ENCODE measurements at regions not wholly inside any gene's neighbourhood (a gene's known extent, or its start where the extent isn't known, plus 50 kb on each side); places are given as distances from the start of the nearest gene placed in this dataset.

DNA sequence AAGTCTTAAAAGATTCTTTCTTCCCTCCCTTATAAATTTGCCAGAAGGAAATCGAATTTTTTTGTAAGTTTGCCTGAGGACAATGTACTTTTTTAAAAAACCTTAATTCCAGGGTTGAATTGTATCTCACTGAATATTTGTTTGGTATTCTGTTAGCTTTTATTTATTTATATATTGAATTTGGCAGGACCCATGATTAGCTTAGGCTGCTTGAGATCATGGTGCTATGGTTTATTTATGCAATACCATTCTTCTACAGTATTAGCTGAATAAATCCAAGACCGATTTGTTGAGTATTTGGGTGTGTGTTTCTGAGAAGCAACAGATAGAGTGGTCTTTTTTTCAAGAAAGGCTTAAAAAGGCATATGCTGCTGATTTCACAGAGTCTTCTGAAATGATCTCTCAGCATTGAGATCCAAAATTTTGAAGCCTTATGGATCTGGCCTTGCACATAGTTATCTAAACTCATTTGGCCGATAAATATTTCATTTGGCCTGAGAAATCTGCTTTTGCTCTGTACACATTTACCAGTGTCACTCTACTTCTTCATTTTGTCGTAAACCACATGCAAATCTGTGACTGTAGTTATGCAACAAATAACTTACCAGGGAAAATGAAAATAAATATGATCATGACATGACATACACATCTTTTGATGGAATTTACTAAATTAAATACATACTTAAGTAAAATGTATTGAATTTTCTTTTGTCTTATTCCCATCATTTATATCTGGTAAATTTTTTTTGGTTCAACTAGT, 265.8 kb upstream of the FLRT2 start:
- no peak for FAIRE-seq
- no peak for DNase-seq (ENCODE audit: extremely low spot score, insufficient read length, low read depth)

DNA sequence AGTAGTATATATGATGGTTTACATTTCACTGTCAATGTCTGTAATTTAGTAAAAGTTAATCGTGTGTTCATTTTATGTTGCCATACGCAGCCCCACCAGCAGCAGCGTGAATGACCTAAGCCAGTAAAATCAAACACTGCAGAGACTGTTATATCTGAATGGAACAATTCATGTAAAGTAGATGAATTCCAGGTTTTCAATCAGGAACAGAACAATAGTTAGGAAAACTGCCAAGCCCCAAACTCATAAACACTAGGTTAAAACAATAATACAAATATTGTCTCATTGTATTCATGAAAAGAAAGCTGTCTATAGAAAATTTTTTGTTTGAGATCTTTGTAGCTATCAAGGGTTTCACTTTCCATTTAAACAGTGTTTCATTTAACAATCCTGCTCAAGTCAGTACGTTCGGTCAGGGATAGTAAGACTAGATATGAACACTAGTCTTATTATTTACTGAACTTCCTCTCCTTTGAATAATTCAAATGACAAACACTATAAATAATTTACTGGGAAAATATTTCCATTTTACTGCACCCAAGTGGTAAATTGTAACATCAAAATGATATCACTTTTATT, 256.8 kb upstream of the FLRT2 start:
- no peak for DNase-seq (ENCODE audit: extremely low spot score, insufficient read length, low read depth)
- no peak for FAIRE-seq

DNA sequence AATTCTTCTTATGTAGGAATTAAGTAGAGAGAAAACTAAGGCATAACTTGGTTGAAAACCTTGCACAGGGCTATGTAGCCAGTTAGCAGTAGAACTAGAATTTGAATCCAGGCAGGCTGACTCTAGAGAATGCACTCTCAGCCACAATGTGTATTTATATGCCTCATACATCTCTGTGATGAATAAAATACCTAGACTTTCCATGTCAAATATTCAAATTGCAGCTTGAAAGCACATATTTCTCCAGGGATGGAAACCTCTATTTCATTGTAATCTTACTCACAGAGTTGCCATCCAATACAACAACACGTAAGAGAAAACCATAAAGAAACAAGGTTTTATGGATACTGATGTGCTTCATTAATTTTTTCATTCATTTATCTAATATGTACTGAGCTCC, 256.0 kb upstream of the FLRT2 start:
- DNase-seq (ENCODE audit: extremely low spot score, insufficient read length, low read depth) = no peak

DNA sequence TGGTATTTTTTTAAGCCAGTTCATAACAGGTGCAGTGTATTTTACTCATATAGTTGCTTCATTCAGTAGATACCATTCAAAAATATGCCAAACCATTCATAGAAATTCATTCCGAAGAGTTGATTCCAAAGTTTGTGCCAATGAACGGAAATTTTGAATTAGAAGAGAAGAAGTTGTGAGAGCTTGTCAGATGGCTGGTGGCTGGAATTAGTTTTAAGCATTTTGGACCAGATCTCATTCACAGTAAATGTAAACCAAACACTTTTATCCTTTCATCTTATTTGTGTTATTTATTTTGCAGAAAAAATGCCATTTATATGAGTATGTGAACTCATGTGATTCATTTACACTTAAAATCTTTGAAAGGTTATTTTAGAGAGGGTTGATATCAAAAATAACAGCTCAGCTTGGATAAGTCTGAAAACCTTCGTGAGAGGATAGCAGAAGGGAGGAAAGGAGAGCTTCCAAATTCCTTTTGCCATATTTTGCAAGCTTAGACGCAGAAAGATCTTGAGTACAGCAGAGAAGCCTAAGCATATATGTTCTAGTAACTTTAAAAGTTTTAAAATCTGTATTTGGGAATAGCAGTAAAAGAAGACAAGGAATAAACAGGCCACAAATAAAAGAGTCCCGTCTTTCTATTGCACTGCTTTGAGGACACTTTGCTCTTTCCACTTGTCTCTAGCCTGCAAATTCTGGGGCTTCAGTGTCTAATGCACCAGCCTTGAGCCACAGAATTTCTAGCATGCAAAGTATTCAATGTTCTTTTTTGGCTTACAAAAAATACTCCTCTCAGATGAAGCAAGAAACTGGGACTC, 253.6 kb upstream of the FLRT2 start:
- FAIRE-seq (no peak), DNase-seq (ENCODE audit: extremely low spot score, insufficient read length, low read depth) (no peak)

More for the DNA sequence above, 256.0 kb upstream of the FLRT2 start:
- no peak for FAIRE-seq

DNA sequence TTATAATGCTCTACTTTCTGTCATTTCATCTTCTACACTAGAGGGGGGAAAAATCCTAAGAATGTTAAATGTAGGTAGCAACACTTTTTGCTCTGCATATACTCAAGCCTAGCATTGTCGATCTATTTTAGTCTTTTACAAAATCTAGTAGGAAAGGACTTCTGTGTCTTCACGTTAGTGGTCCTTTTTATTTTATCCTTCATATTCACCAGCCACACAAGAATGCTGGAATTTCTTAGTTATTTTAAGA, 253.0 kb upstream of the FLRT2 start:
- DNase-seq (ENCODE audit: extremely low spot score, insufficient read length, low read depth) = no peak
- no peak for FAIRE-seq

DNA sequence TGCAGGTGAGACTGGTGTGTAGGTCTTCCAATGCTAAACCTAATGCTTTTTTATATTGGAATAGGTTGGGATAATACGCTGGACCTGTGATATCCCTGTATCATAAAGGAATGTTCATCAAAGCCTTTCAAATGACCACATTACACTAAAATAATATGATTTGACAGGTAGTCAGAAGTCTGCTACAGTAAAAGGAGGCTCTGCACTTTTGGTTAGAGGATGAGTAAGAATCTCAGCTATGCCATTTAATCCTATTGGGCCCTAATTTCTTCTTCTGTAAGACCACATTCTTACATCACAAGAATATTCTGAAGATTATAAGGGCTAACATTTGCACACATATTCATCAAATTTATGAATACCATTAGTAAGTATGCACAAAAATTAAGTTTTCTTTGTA, 250.5 kb upstream of the FLRT2 start:
- no peak for DNase-seq (ENCODE audit: extremely low spot score, insufficient read length, low read depth)
- no peak for FAIRE-seq

DNA sequence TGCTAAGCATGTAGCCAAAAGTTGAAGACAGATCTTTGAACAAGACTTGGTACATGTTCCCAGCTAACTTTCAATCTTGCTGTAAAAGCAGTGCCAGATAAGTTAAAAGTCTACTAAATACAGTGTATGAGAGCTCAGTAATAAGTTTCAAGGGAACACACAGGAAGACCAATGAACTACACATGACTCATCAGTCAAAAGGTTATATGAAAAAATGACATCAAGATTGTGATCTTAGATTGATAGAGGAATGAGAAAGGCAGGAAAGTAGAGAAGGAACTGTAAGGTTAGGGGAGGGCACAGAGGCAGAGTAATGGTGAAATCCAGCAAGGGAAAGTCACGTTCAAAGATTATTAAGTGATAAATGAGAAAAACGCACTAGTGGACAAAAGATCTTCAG, 249.9 kb upstream of the FLRT2 start:
- FAIRE-seq = no peak
- DNase-seq (ENCODE audit: extremely low spot score, insufficient read length, low read depth) = no peak

DNA sequence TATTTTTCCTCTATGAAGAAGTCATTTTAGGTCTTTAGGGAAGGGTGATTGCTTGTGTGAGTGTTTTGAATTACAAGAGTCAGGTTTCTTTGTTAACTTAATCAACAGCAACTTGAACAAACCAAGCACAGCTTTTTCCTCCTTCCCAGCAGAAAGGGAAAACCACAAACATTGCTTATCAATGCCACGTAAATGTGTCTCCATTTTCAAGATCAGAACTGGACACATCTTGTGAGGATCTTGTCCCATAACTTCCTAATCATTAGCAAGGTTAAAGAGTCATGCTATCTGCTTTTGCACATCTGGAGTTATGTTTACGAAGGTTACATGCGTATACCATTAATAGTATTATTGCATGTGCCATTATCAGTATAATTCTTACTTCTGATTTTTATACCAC, 248.0 kb upstream of the FLRT2 start:
- no peak for DNase-seq (ENCODE audit: extremely low spot score, insufficient read length, low read depth)
- no peak for FAIRE-seq

DNA sequence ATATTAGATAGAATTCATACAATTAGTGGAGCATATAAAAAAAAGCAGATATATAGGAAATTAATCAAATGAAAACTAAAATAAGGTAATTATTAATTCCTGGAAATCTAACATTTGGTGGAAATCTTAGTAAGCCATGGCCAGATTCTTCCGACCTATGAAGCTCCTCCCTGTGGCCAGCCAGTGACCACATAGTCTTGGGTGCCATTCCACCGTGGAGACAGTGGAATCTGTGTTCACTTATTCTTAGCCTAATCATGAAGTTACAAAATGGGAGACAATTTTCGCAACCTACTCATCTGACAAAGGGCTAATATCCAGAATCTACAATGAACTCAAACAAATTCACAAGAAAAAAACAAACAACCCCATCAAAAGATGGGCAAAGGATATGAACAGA, 241.9 kb upstream of the FLRT2 start:
- FAIRE-seq = no peak
- no peak for DNase-seq (ENCODE audit: extremely low spot score, insufficient read length, low read depth)

DNA sequence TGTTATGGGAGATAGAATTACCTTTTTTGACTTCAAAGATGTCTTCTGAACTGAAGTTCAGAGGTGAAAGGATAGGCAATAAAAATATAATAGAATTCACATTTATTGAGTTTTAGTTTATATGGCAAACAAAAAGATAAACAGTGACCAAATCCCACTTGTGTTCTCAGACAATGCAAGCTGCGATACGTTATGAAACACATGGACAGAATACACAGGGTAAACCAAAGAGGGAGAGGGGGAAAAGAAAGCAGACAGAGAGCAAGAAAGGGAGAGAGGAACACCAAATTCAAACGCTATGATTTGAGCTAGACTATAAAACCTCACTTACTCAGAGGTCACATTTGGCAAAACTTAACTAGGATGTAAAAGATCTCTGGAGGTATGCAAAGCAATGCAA, 238.2 kb upstream of the FLRT2 start:
- FAIRE-seq = no peak

DNA sequence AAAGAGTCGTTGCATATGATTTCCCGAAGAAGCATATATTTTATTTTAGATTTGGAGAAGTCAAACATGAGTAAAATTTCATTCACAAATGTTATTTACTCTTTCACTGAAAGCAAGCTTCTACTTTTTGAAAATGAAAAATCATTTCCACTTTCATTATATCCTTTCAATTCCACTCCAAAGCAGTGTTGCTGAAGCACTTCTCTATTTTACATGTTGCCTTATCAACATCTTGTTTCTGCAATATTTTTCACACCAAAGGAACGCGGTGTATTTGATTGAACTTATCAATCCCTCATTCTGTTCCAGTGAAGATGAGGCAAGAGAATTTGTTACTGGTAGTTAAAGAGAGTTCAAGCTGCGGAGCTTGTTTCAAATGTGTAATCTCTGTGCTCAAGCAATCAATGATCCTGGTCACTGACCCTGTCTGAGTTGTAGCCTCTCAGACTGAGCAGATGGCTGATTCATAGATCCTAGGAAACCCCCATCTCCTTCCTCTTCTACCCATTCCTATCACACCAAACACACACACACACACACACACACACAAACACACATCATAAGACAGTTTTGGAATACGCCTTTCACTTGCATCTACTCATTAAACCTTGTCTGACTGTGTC, 236.2 kb upstream of the FLRT2 start:
- no peak for FAIRE-seq
- no peak for DNase-seq (ENCODE audit: extremely low spot score, insufficient read length, low read depth)

More for the DNA sequence above, 238.2 kb upstream of the FLRT2 start:
- DNase-seq (ENCODE audit: extremely low spot score, insufficient read length, low read depth) = no peak

DNA sequence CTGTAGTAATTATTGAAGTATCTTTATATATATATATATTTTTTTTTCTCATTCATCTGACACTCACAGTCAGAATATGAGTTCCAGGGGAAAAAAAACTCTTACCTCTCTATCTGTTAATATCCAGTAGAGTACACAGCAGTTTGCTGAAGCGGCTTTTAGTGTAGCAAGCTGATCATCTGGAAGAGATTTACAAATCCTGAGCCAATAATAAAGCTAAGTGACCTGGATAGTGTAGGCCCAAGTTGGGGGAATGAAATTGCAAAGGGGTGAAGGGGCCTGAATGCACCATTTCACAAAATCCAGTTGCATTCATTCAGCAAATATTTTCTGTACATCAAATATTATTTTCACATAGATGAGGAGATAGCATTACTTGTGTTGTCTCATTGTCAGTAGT, 234.6 kb upstream of the FLRT2 start:
- DNase-seq (ENCODE audit: extremely low spot score, insufficient read length, low read depth) = no peak
- FAIRE-seq = no peak

DNA sequence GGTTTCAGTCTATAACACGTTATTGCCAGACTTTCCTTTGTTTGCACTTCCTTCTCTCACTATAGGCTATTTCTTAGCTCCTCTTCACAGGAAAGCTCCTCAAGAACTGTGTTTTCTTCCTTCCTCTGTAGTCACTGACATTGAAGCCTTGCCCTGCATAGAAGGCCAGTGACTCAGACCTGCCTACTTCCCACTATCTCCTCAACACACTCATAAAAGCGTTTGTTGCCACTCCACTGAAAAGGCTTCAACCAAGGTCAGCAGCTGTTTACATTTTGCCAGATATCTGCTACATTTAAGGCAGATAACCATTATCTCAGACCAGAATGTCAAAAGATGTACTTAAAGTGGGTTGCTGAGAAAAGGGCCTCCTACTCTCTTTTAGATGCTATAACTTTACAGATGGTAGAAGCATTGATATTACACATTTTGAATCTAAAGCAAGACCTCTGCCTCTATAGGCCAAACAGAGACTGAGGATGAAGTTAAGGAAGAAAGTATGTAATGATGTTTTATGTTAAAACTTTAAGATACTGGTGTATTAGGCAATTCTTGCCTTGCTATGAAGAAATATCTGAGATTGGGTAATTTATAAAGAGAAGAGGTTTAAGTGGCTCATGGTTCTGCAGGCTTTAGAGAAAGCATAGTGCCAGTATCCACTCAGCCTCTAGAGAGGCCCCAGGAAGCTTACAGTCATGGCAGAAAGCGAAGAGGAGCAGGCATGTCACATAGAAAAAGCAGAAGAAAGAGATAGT, 233.3 kb upstream of the FLRT2 start:
- FAIRE-seq (no peak), DNase-seq (ENCODE audit: extremely low spot score, insufficient read length, low read depth) (no peak)

DNA sequence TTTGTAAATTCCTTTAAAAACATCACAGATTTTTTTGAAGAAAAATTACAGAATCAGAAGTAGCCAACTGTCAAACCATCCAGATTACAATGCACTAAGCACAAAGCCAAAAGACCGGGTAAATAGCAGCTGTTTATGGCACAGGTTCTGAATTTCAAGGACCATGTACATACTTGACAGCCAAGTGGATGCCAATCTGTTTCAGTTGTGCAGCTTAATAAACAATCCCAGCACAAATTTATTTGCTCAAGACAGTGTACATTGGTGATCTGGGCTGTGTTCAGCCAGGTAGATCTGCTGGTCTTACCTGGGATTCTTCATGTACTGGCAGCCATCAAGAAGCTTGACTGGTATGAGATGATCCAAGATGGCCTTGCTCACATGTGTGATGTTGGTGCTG, 229.8 kb upstream of the FLRT2 start:
- no peak for DNase-seq (ENCODE audit: extremely low spot score, insufficient read length, low read depth)
- no peak for FAIRE-seq

DNA sequence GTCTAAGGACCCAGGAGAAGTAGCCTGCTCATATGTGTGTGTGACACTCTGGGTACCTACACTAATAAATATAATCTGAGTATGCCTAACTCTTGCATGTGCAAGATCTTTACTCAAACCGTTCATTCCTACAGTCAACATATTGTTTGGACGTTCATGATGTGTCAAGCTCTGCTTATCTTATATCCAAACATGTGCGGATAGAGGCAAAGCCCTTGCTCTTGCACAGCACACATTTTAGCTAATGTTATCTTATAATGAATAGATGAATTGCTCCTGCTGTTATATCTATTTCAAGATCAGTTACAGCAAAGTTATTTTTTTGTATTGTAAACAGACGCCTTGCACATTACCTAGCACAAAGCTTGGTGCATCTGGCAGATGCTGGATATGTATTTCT, 228.4 kb upstream of the FLRT2 start:
- FAIRE-seq (no peak), DNase-seq (ENCODE audit: extremely low spot score, insufficient read length, low read depth) (no peak)

DNA sequence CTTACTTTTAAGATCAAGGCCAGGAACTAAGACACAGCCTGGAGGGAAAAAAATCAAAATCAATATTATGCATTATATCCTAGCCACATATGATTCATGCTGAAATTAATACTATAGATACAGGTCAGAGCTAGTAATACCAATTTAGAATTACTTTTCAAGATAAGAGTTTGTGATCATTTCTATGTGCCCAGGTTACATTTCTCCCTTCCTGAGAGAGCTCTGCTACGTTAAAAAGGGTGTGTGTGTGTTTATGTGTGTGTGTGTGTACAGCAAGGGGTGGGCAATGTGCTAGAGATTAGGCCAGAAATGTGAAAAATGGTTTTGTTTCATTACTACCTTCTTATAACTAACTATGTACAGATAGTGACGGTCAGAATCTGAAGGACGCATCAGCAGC, 223.9 kb upstream of the FLRT2 start:
- no peak for FAIRE-seq
- no peak for DNase-seq (ENCODE audit: extremely low spot score, insufficient read length, low read depth)

DNA sequence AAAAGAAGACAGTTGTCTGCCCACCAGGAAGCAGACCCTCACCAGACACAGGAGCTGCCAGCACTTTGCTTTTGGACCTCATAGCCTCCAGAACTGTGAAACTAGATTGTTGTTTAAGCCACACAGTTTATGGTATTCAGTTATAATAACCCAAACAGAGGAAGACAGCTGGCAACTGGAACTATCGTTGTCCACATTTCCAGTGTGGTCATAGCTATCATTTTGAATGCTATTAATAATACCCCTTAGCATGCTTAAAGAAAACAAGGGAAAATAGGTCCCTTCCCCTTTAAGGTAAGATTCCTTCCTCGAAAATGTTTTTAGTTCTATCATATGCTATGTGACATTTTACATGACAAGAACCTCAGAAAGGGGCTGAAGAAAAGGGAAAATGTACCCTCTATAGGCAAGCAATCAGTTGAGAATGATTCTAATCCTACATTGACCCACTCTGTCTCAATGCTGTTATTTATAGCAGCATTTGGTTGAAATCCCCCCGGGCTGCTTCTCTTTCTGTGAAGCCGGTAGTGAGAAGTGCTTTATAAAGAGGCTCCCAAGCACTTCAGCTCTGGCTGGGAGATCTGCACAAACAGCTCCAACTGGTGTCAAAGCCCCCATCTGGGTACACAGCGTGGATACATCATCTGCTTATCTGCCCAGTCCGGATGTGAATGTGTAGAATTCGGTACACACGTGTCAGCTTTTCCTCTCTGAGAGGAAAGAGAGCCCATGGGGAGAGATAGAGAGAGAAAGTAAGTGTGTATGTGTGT, 221.2 kb upstream of the FLRT2 start:
- no peak for FAIRE-seq

DNA sequence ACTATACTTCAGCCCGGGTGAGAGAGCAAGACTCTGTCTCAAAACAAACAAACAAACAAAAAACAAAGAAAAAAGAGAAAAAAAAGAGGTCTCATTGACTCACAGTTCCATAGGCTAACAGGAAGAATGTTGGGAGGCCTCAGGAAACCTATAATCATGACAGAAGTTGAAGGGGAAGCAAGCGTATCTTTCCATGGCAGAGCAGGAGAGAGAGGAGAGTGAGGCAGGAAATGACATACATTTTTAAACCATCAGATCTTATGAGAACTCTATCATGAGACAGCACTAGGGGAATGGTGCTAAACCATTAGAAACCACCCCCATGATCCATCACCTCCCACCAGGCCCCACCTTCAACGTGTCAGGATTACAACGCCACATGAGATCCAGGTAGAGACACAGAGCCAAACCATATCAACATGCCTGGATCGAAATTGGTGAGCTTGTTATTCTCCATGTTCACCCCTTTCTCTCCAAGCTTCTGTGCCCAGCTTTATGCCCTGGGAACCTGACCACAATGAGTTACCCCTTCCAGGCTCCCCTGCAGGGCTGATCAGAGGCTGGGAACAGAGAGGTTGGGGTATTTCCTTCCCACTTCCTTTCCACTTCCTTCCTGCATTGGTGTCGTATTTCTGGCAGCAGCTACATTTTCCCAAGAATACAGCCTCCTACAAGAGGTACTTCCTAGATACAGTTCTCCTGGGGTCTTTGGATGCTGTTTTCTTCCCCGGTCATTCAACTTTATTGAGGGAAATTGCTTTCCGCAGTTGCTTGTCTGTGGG, 219.3 kb upstream of the FLRT2 start:
- FAIRE-seq (no peak), DNase-seq (ENCODE audit: extremely low spot score, insufficient read length, low read depth) (no peak)

More for the DNA sequence above, 221.2 kb upstream of the FLRT2 start:
- DNase-seq (ENCODE audit: extremely low spot score, insufficient read length, low read depth) = no peak
